ENCODE measurements at regions not wholly inside any gene's neighbourhood (a gene's known extent, or its start where the extent isn't known, plus 50 kb on each side); places are given as distances from the start of the nearest gene placed in this dataset.

- ATAC-seq (no peak), DNase-seq (no peak)
- no peaks in the 10 kb centered on the region for H3K27me3 ChIP-seq
- H3K4me3 ChIP-seq: no peak overlapping the region
- peaks cover 5% of the 10 kb centered on the region for H3K4me1 ChIP-seq
- TF ChIP-seq CTCF (IDR thresholded peaks at IDR 0.05) (no peak), POLR2A (IDR thresholded peaks at IDR 0.05) (no peak)
- H3K9me3 ChIP-seq: no peaks in the 10 kb centered on the region
- 88 to 89% methylated on average over 2 of the region's 2 CpGs for WGBS, 2 donors
- H3K36me3 ChIP-seq (replicated peaks in 1 of 2; ENCODE audit: insufficient read depth in 1 of 2, low read depth in 2 of 2): no peaks in the 10 kb centered on the region
- intact Hi-C loops (cut with DNase I): no loop called here
- H3K27ac ChIP-seq: no peak overlapping the region
Measured at GRCh38 chr13:33512880-33513554, 227.5 kb upstream of the STARD13 start.

- DNase-seq: no peak
- ATAC-seq: no peak
- no peaks in the 10 kb centered on the region for H3K9me3 ChIP-seq
- intact Hi-C loops (cut with DNase I): no loop called here
- no peak for TF ChIP-seq CTCF (IDR thresholded peaks at IDR 0.05)
- no peak for TF ChIP-seq POLR2A (IDR thresholded peaks at IDR 0.05)
- no peak overlapping the region for H3K4me3 ChIP-seq
- H3K4me1 ChIP-seq: peaks cover 3% of the 10 kb centered on the region
- WGBS, 2 donors: 90 to 100% methylated on average over 4 of the region's 4 CpGs
- H3K27ac ChIP-seq: no peak overlapping the region
- H3K27me3 ChIP-seq: no peaks in the 10 kb centered on the region
- no peaks in the 10 kb centered on the region for H3K36me3 ChIP-seq (replicated peaks in 1 of 2; ENCODE audit: insufficient read depth in 1 of 2, low read depth in 2 of 2)
Measured at GRCh38 chr13:33514362-33514761, 228.8 kb upstream of the STARD13 start.

GRCh38 chr13:33515146-33515545, 229.6 kb upstream of the STARD13 start:
- H3K36me3 ChIP-seq (replicated peaks in 1 of 2; ENCODE audit: insufficient read depth in 1 of 2, low read depth in 2 of 2): no peaks in the 10 kb centered on the region
- peaks cover 5% of the 10 kb centered on the region for H3K4me1 ChIP-seq
- TF ChIP-seq CTCF (IDR thresholded peaks at IDR 0.05) (no peak), POLR2A (IDR thresholded peaks at IDR 0.05) (no peak)
- H3K27me3 ChIP-seq: no peaks in the 10 kb centered on the region
- intact Hi-C loops (cut with DNase I): no loop called here
- no peak for ATAC-seq
- H3K27ac ChIP-seq: no peak overlapping the region
- no peak overlapping the region for H3K4me3 ChIP-seq
- DNase-seq: no peak
- no peaks in the 10 kb centered on the region for H3K9me3 ChIP-seq
- WGBS, 2 donors: 98 to 99% methylated on average over 3 of the region's 3 CpGs

- H3K27ac ChIP-seq: no peak overlapping the region
- H3K27me3 ChIP-seq: no peaks in the 10 kb centered on the region
- TF ChIP-seq POLR2A (IDR thresholded peaks at IDR 0.05): no peak
- TF ChIP-seq CTCF (IDR thresholded peaks at IDR 0.05): no peak
- H3K9me3 ChIP-seq: no peaks in the 10 kb centered on the region
- ATAC-seq (no peak), DNase-seq (no peak)
- 38 to 42% methylated on average over 2 of the region's 2 CpGs for WGBS, 2 donors
- no peak overlapping the region for H3K4me3 ChIP-seq
- intact Hi-C loops (cut with DNase I): no loop called here
- peaks cover 8% of the 10 kb centered on the region for H3K4me1 ChIP-seq
- H3K36me3 ChIP-seq (replicated peaks in 1 of 2; ENCODE audit: insufficient read depth in 1 of 2, low read depth in 2 of 2): no peaks in the 10 kb centered on the region
Measured at GRCh38 chr13:33518452-33518851, 232.9 kb upstream of the STARD13 start.
